OCI-LY3 (cell line): ENCODE measurements at regions not wholly inside any gene's neighbourhood (a gene's known extent, or its start where the extent isn't known, plus 50 kb on each side); places are given as distances from the start of the nearest gene placed in this dataset.

ENCODE experiments used
- H2AFZ ChIP-seq: fragments of 200-600, 300-600 bp; shearing (Covaris generic); 2 replicates; pipeline ENCODE4 v1.6.0; 2014; ENCODE audit warnings: antibody characterized with exemption, low read depth, low read length
- H3K27ac ChIP-seq: fragments of 200-600, 300-600 bp; sonication (generic); 2 replicates; pipeline ENCODE4 v1.5.1; 2014; ENCODE audit warnings: mild to moderate bottlenecking, low read length, moderate library complexity, mixed read lengths
- H3K27me3 ChIP-seq: fragments of 200-600, 300-600 bp; sonication (generic); 2 replicates; pipeline ENCODE4 v1.6.1; 2014; ENCODE audit warnings: low read depth, low read length, mixed read lengths
- H3K36me3 ChIP-seq: fragments of 200-600, 300-600 bp; sonication (generic); replicated peaks from 2 replicates; pipeline ENCODE3; 2014; ENCODE audit warnings: low read depth, low read length, mixed read lengths
- H3K4me1 ChIP-seq: fragments of 300-600, 200-600 bp; sonication (generic); 2 replicates; pipeline ENCODE4 v1.6.1; 2014; ENCODE audit warnings: low read length, mixed read lengths
- H3K4me2 ChIP-seq: fragments of 200-600, 300-600 bp; sonication (generic); 2 replicates; pipeline ENCODE4 v1.6.1; 2014; ENCODE audit warnings: low read length, mixed read lengths
- H3K4me3 ChIP-seq: fragments of 300-600, 200-600 bp; sonication (generic); 2 replicates; pipeline ENCODE4 v1.5.1; 2014; ENCODE audit warnings: antibody characterized with exemption, mild to moderate bottlenecking, low read length, moderate library complexity
- H3K79me2 ChIP-seq: fragments of 300-600, 200-600 bp; shearing (Covaris generic); 2 replicates; pipeline ENCODE4 v1.6.1; 2014; ENCODE audit warnings: mild to moderate bottlenecking, low read length, mixed read lengths
- H3K9ac ChIP-seq: fragments of 300-600, 200-600 bp; shearing (Covaris generic); 2 replicates; pipeline ENCODE4 v1.6.0; 2014; ENCODE audit warnings: mild to moderate bottlenecking, low read length, moderate library complexity
- H3K9me3 ChIP-seq: fragments of 200-600, 300-600 bp; shearing (Covaris generic); 2 replicates; pipeline ENCODE4 v1.6.1; 2014; ENCODE audit warnings: low read length, mixed read lengths; ENCODE audit not compliant: insufficient read depth
- H4K20me1 ChIP-seq: fragments of 200-600, 300-600 bp; sonication (generic); 2 replicates; pipeline ENCODE4 v1.6.1; 2016; ENCODE audit warnings: low read length, mixed read lengths; ENCODE audit not compliant: insufficient read depth
- EZH2phosphoT487 ChIP-seq: fragments of 200-600 bp; shearing (Covaris generic); IDR thresholded peaks from 2 replicates; pipeline ENCODE4 v1.6.1; 2018; ENCODE audit warnings: antibody characterized with exemption, mixed run types, low read depth
- TF ChIP-seq, protein P1 (sequence below): fragments of 200-600, 300-600 bp; sonication (generic); IDR thresholded peaks from 2 replicates; pipeline ENCODE4 v1.5.1; 2014; ENCODE audit warnings: antibody characterized with exemption, low read length, low read depth

- Histone ChIP-seq H3K79me2 (no peaks in the 10 kb centered on the region), H3K9me3 (no peaks in the 10 kb centered on the region), H3K4me3 (no peak overlapping the region), H3K36me3 (no peaks in the 10 kb centered on the region), H3K4me2 (no peak overlapping the region), H4K20me1 (no peaks in the 10 kb centered on the region), H3K4me1 (no peaks in the 10 kb centered on the region), H3K27ac (no peak overlapping the region), H3K27me3 (no peaks in the 10 kb centered on the region), H2AFZ (no peak overlapping the region), H3K9ac (no peak overlapping the region)
- TF ChIP-seq, protein P1, sequence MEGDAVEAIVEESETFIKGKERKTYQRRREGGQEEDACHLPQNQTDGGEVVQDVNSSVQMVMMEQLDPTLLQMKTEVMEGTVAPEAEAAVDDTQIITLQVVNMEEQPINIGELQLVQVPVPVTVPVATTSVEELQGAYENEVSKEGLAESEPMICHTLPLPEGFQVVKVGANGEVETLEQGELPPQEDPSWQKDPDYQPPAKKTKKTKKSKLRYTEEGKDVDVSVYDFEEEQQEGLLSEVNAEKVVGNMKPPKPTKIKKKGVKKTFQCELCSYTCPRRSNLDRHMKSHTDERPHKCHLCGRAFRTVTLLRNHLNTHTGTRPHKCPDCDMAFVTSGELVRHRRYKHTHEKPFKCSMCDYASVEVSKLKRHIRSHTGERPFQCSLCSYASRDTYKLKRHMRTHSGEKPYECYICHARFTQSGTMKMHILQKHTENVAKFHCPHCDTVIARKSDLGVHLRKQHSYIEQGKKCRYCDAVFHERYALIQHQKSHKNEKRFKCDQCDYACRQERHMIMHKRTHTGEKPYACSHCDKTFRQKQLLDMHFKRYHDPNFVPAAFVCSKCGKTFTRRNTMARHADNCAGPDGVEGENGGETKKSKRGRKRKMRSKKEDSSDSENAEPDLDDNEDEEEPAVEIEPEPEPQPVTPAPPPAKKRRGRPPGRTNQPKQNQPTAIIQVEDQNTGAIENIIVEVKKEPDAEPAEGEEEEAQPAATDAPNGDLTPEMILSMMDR: no peak
- TF ChIP-seq EZH2phosphoT487: no peak
Measured at GRCh38 chr6:169139179-169139971, 114.3 kb downstream of the THBS2 start.

- Histone ChIP-seq H4K20me1 (no peaks in the 10 kb centered on the region), H3K27me3 (no peaks in the 10 kb centered on the region), H3K79me2 (no peaks in the 10 kb centered on the region), H3K4me3 (no peak overlapping the region), H3K9me3 (no peaks in the 10 kb centered on the region), H3K4me2 (no peak overlapping the region), H3K4me1 (no peaks in the 10 kb centered on the region), H3K27ac (no peak overlapping the region), H3K9ac (no peak overlapping the region), H3K36me3 (no peaks in the 10 kb centered on the region), H2AFZ (no peak overlapping the region)
- TF ChIP-seq, protein P1: no peak
Measured at GRCh38 chr6:169132352-169132940, 121.2 kb downstream of the THBS2 start.

DNA sequence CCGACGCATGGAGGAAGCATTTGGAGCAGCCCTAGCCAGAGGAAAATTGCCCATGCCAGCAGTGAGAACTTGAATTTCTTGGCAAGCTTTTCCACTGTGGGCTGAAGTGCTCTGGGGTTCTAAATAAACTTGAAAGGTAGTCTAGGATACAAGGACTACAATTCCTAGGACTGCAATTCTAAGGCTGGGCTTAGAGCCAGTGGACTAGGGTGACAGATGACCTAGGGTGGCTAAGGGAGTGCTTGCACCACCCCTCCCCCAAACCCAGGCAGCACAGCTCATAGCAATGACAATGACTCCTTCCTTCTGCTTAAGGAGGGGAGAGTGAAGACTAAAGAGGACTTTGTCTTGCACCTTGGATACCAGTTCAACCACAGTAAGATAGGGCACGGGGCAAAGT, 122.3 kb downstream of the THBS2 start:
- Histone ChIP-seq H3K27me3 (no peaks in the 10 kb centered on the region), H3K36me3 (no peaks in the 10 kb centered on the region), H3K79me2 (no peaks in the 10 kb centered on the region), H3K9ac (no peak overlapping the region), H3K4me1 (no peaks in the 10 kb centered on the region), H3K27ac (no peak overlapping the region), H3K4me3 (no peak overlapping the region), H4K20me1 (no peaks in the 10 kb centered on the region), H3K4me2 (no peak overlapping the region), H3K9me3 (no peaks in the 10 kb centered on the region), H2AFZ (no peak overlapping the region)
- TF ChIP-seq, protein P1: no peak
- no peak for TF ChIP-seq EZH2phosphoT487

DNA sequence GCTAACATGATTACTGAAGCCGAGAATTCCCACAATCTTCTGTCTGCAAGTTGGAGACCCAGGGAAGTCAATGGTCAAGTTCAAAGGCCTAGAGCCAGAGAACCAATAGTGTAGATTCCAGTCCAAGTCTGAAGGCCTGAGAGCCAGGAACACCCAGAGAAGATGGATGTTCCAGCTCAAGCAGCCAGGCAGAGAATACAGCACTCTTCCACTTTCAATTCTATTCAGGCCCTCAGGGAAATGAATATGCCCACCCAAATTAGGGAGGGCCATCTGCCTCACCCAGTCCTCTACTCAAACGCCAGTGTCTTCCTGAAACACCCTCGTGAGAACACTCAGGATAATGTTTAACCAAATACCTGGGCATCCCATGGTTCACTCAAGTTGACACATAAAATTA, 123.5 kb downstream of the THBS2 start:
- H3K79me2 ChIP-seq: no peaks in the 10 kb centered on the region
- no peaks in the 10 kb centered on the region for H3K27me3 ChIP-seq
- H3K27ac ChIP-seq: no peak overlapping the region
- H3K36me3 ChIP-seq: no peaks in the 10 kb centered on the region
- no peak overlapping the region for H3K4me3 ChIP-seq
- no peak for TF ChIP-seq EZH2phosphoT487
- TF ChIP-seq, protein P1: no peak
- H3K4me2 ChIP-seq: no peak overlapping the region
- no peak overlapping the region for H3K9ac ChIP-seq
- H3K9me3 ChIP-seq: no peaks in the 10 kb centered on the region
- H2AFZ ChIP-seq: no peak overlapping the region
- H3K4me1 ChIP-seq: no peaks in the 10 kb centered on the region
- no peaks in the 10 kb centered on the region for H4K20me1 ChIP-seq
